ENCODE measurements at regions not wholly inside any gene's neighbourhood (a gene's known extent, or its start where the extent isn't known, plus 50 kb on each side); places are given as distances from the start of the nearest gene placed in this dataset.

- no peak overlapping the region for H3K4me3 ChIP-seq (ENCODE audit: insufficient read depth, low read depth, low read length)
- H3K36me3 ChIP-seq (ENCODE audit: control insufficient read depth, insufficient read depth, low read length): no peaks in the 10 kb centered on the region
- no peak overlapping the region for H3K27ac ChIP-seq (ENCODE audit: insufficient read depth, low read depth, low read length, poor library complexity, severe bottlenecking)
- no peaks in the 10 kb centered on the region for H3K27me3 ChIP-seq (ENCODE audit: control insufficient read depth, insufficient read depth, low read length, poor library complexity, severe bottlenecking)
- no peaks in the 10 kb centered on the region for H3K9me3 ChIP-seq (ENCODE audit: control insufficient read depth, low read length)
- 80 to 92% methylated on average over 2 of the region's 2 CpGs for WGBS, 2 experiments
- H3K4me1 ChIP-seq (ENCODE audit: control insufficient read depth, insufficient read depth, low read length): peaks cover 7% of the 10 kb centered on the region
Observed at GRCh38 chr9:14520341-14520740, 172.9 kb downstream of the ZDHHC21 start.

- Histone ChIP-seq H3K27ac (ENCODE audit: insufficient read depth, low read depth, low read length, poor library complexity, severe bottlenecking) (no peak overlapping the region), H3K36me3 (ENCODE audit: control insufficient read depth, insufficient read depth, low read length) (no peaks in the 10 kb centered on the region), H3K4me1 (ENCODE audit: control insufficient read depth, insufficient read depth, low read length) (peaks cover 7% of the 10 kb centered on the region), H3K4me3 (ENCODE audit: insufficient read depth, low read depth, low read length) (no peak overlapping the region), H3K27me3 (ENCODE audit: control insufficient read depth, insufficient read depth, low read length, poor library complexity, severe bottlenecking) (no peaks in the 10 kb centered on the region), H3K9me3 (ENCODE audit: control insufficient read depth, low read length) (no peaks in the 10 kb centered on the region)
- WGBS, 2 experiments: 94 to 98% methylated on average over 4 of the region's 4 CpGs
Observed at GRCh38 chr9:14517154-14517906, 175.9 kb downstream of the ZDHHC21 start.

- H3K4me1 ChIP-seq (ENCODE audit: control insufficient read depth, insufficient read depth, low read length): peaks cover 7% of the 10 kb centered on the region
- no peaks in the 10 kb centered on the region for H3K27me3 ChIP-seq (ENCODE audit: control insufficient read depth, insufficient read depth, low read length, poor library complexity, severe bottlenecking)
- no peak overlapping the region for H3K4me3 ChIP-seq (ENCODE audit: insufficient read depth, low read depth, low read length)
- no peaks in the 10 kb centered on the region for H3K9me3 ChIP-seq (ENCODE audit: control insufficient read depth, low read length)
- no peak overlapping the region for H3K27ac ChIP-seq (ENCODE audit: insufficient read depth, low read depth, low read length, poor library complexity, severe bottlenecking)
- no peaks in the 10 kb centered on the region for H3K36me3 ChIP-seq (ENCODE audit: control insufficient read depth, insufficient read depth, low read length)
- 75 to 86% methylated on average over 2 of the region's 2 CpGs for WGBS, 2 experiments
Observed at GRCh38 chr9:14516656-14517055, 176.6 kb downstream of the ZDHHC21 start.

GRCh38 chr9:14515571-14516198 is 177.5 kb downstream of the ZDHHC21 start:
- Histone ChIP-seq H3K4me1 (ENCODE audit: control insufficient read depth, insufficient read depth, low read length) (peaks cover 7% of the 10 kb centered on the region), H3K27ac (ENCODE audit: insufficient read depth, low read depth, low read length, poor library complexity, severe bottlenecking) (no peak overlapping the region), H3K4me3 (ENCODE audit: insufficient read depth, low read depth, low read length) (no peak overlapping the region), H3K27me3 (ENCODE audit: control insufficient read depth, insufficient read depth, low read length, poor library complexity, severe bottlenecking) (no peaks in the 10 kb centered on the region), H3K36me3 (ENCODE audit: control insufficient read depth, insufficient read depth, low read length) (no peaks in the 10 kb centered on the region), H3K9me3 (ENCODE audit: control insufficient read depth, low read length) (no peaks in the 10 kb centered on the region)
- 27 to 33% methylated on average over 16 of the region's 16 CpGs for WGBS, 2 experiments

GRCh38 chr9:14515049-14515448 is 178.2 kb downstream of the ZDHHC21 start:
- no peaks in the 10 kb centered on the region for H3K36me3 ChIP-seq (ENCODE audit: control insufficient read depth, insufficient read depth, low read length)
- H3K27me3 ChIP-seq (ENCODE audit: control insufficient read depth, insufficient read depth, low read length, poor library complexity, severe bottlenecking): no peaks in the 10 kb centered on the region
- peaks cover 7% of the 10 kb centered on the region for H3K4me1 ChIP-seq (ENCODE audit: control insufficient read depth, insufficient read depth, low read length)
- H3K27ac ChIP-seq (ENCODE audit: insufficient read depth, low read depth, low read length, poor library complexity, severe bottlenecking): no peak overlapping the region
- no peaks in the 10 kb centered on the region for H3K9me3 ChIP-seq (ENCODE audit: control insufficient read depth, low read length)
- 71 to 73% methylated on average over 4 of the region's 4 CpGs for WGBS, 2 experiments
- no peak overlapping the region for H3K4me3 ChIP-seq (ENCODE audit: insufficient read depth, low read depth, low read length)

GRCh38 chr9:14512942-14513341 is 180.3 kb downstream of the ZDHHC21 start:
- peaks cover 7% of the 10 kb centered on the region for H3K4me1 ChIP-seq (ENCODE audit: control insufficient read depth, insufficient read depth, low read length)
- WGBS, 2 experiments: 100% methylated on average over 1 of the region's 1 CpG
- H3K36me3 ChIP-seq (ENCODE audit: control insufficient read depth, insufficient read depth, low read length): no peaks in the 10 kb centered on the region
- H3K9me3 ChIP-seq (ENCODE audit: control insufficient read depth, low read length): no peaks in the 10 kb centered on the region
- no peaks in the 10 kb centered on the region for H3K27me3 ChIP-seq (ENCODE audit: control insufficient read depth, insufficient read depth, low read length, poor library complexity, severe bottlenecking)
- H3K4me3 ChIP-seq (ENCODE audit: insufficient read depth, low read depth, low read length): no peak overlapping the region
- H3K27ac ChIP-seq (ENCODE audit: insufficient read depth, low read depth, low read length, poor library complexity, severe bottlenecking): no peak overlapping the region

- no peak overlapping the region for H3K4me3 ChIP-seq (ENCODE audit: insufficient read depth, low read depth, low read length)
- H3K9me3 ChIP-seq (ENCODE audit: control insufficient read depth, low read length): no peaks in the 10 kb centered on the region
- H3K27ac ChIP-seq (ENCODE audit: insufficient read depth, low read depth, low read length, poor library complexity, severe bottlenecking): no peak overlapping the region
- H3K4me1 ChIP-seq (ENCODE audit: control insufficient read depth, insufficient read depth, low read length): no peaks in the 10 kb centered on the region
- H3K36me3 ChIP-seq (ENCODE audit: control insufficient read depth, insufficient read depth, low read length): no peaks in the 10 kb centered on the region
- H3K27me3 ChIP-seq (ENCODE audit: control insufficient read depth, insufficient read depth, low read length, poor library complexity, severe bottlenecking): no peaks in the 10 kb centered on the region
Observed at GRCh38 chr9:14511452-14511851, 181.8 kb downstream of the ZDHHC21 start.

GRCh38 chr9:14508884-14509283 is 184.3 kb downstream of the ZDHHC21 start:
- Histone ChIP-seq H3K9me3 (ENCODE audit: control insufficient read depth, low read length) (no peaks in the 10 kb centered on the region), H3K27ac (ENCODE audit: insufficient read depth, low read depth, low read length, poor library complexity, severe bottlenecking) (no peak overlapping the region), H3K36me3 (ENCODE audit: control insufficient read depth, insufficient read depth, low read length) (no peaks in the 10 kb centered on the region), H3K4me1 (ENCODE audit: control insufficient read depth, insufficient read depth, low read length) (no peaks in the 10 kb centered on the region), H3K4me3 (ENCODE audit: insufficient read depth, low read depth, low read length) (no peak overlapping the region), H3K27me3 (ENCODE audit: control insufficient read depth, insufficient read depth, low read length, poor library complexity, severe bottlenecking) (no peaks in the 10 kb centered on the region)
- 96 to 100% methylated on average over 2 of the region's 2 CpGs for WGBS, 2 experiments

GRCh38 chr9:14501366-14501765 is 187.4 kb upstream of the NFIB start:
- no peak overlapping the region for H3K4me3 ChIP-seq (ENCODE audit: insufficient read depth, low read depth, low read length)
- WGBS, 2 experiments: 91 to 92% methylated on average over 3 to 4 of the region's 4 CpGs
- H3K9me3 ChIP-seq (ENCODE audit: control insufficient read depth, low read length): no peaks in the 10 kb centered on the region
- no peaks in the 10 kb centered on the region for H3K36me3 ChIP-seq (ENCODE audit: control insufficient read depth, insufficient read depth, low read length)
- H3K27ac ChIP-seq (ENCODE audit: insufficient read depth, low read depth, low read length, poor library complexity, severe bottlenecking): no peak overlapping the region
- H3K4me1 ChIP-seq (ENCODE audit: control insufficient read depth, insufficient read depth, low read length): no peaks in the 10 kb centered on the region
- no peaks in the 10 kb centered on the region for H3K27me3 ChIP-seq (ENCODE audit: control insufficient read depth, insufficient read depth, low read length, poor library complexity, severe bottlenecking)

- H3K27me3 ChIP-seq (ENCODE audit: control insufficient read depth, insufficient read depth, low read length, poor library complexity, severe bottlenecking): no peaks in the 10 kb centered on the region
- no peaks in the 10 kb centered on the region for H3K36me3 ChIP-seq (ENCODE audit: control insufficient read depth, insufficient read depth, low read length)
- no peak overlapping the region for H3K27ac ChIP-seq (ENCODE audit: insufficient read depth, low read depth, low read length, poor library complexity, severe bottlenecking)
- WGBS, 2 experiments: 83 to 87% methylated on average over 9 of the region's 9 CpGs
- no peaks in the 10 kb centered on the region for H3K9me3 ChIP-seq (ENCODE audit: control insufficient read depth, low read length)
- H3K4me3 ChIP-seq (ENCODE audit: insufficient read depth, low read depth, low read length): no peak overlapping the region
- H3K4me1 ChIP-seq (ENCODE audit: control insufficient read depth, insufficient read depth, low read length): no peaks in the 10 kb centered on the region
Observed at GRCh38 chr9:14500705-14501104, 186.8 kb upstream of the NFIB start.

All from ectodermal cell (in vitro differentiated cells).